ENCODE measurements at regions not wholly inside any gene's neighbourhood (a gene's known extent, or its start where the extent isn't known, plus 50 kb on each side); places are given as distances from the start of the nearest gene placed in this dataset.
"Not testable (repeated sequence)": the region's sequence is repeated elsewhere in the genome, so short reads cannot be mapped to it uniquely, and the experiment has no call there.

DNA sequence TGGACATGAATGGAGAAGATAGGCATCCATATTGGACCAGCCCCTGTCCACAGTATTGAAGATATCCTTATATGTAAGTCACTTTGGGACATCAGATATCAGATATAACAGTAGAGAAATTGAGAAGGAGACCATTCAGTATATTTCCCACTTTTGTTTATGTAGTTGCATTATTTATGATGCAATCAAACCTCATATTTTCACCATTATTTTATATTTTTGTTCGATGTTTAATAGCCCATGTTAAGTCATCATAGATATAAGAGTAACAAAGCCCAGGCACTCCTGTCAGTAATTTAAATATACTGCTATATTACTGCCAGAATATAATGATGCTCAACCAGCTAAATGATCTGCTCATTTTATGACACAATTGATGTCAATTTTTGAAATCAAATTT is 744.5 kb upstream of the EPHA7 start:
- H3K27me3 ChIP-seq (ENCODE audit: low read depth) = no peaks in the 10 kb centered on the region
- no peaks in the 10 kb centered on the region for H3K9me3 ChIP-seq (replicated peaks)
- intact Hi-C loops (cut with micrococcal nuclease) = no loop called here
- H3K4me3 ChIP-seq = no peak overlapping the region
- TF ChIP-seq, protein P1, sequence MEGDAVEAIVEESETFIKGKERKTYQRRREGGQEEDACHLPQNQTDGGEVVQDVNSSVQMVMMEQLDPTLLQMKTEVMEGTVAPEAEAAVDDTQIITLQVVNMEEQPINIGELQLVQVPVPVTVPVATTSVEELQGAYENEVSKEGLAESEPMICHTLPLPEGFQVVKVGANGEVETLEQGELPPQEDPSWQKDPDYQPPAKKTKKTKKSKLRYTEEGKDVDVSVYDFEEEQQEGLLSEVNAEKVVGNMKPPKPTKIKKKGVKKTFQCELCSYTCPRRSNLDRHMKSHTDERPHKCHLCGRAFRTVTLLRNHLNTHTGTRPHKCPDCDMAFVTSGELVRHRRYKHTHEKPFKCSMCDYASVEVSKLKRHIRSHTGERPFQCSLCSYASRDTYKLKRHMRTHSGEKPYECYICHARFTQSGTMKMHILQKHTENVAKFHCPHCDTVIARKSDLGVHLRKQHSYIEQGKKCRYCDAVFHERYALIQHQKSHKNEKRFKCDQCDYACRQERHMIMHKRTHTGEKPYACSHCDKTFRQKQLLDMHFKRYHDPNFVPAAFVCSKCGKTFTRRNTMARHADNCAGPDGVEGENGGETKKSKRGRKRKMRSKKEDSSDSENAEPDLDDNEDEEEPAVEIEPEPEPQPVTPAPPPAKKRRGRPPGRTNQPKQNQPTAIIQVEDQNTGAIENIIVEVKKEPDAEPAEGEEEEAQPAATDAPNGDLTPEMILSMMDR (IDR thresholded peaks at IDR 0.05; ENCODE audit: borderline replicate concordance) = no peak
- no peaks in the 10 kb centered on the region for H3K36me3 ChIP-seq
- no peak overlapping the region for H3K27ac ChIP-seq (replicated peaks)
- DNase-seq = no peak
- H3K4me1 ChIP-seq = no peaks in the 10 kb centered on the region

DNA sequence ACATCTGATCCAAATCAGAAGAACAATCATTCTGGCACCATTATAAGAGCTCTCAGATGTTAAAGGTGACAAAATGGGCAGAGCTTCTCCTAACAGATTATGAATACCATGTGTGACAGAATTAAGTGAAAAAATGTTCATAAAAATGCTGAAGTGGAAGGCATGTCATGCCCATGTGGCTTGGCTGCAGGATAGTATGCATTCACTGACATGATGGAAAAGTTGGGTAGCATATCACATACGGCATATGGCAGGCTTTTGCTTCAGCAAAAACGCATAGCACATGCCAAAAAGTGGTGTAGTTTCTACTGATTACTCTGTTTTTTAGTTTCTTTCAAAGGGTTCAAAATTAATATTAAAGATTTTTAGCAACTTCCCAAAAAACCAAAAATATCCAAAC is 731.5 kb upstream of the EPHA7 start:
- Histone ChIP-seq H3K9me3 (replicated peaks) (peaks cover 3% of the 10 kb centered on the region), H3K4me1 (no peaks in the 10 kb centered on the region), H3K27me3 (ENCODE audit: low read depth) (no peaks in the 10 kb centered on the region), H3K4me3 (no peak overlapping the region), H3K36me3 (no peaks in the 10 kb centered on the region), H3K27ac (replicated peaks) (no peak overlapping the region)
- no peak for DNase-seq
- TF ChIP-seq, protein P1 (IDR thresholded peaks at IDR 0.05; ENCODE audit: borderline replicate concordance) = no peak
- intact Hi-C loops (cut with micrococcal nuclease) = no loop called here

DNA sequence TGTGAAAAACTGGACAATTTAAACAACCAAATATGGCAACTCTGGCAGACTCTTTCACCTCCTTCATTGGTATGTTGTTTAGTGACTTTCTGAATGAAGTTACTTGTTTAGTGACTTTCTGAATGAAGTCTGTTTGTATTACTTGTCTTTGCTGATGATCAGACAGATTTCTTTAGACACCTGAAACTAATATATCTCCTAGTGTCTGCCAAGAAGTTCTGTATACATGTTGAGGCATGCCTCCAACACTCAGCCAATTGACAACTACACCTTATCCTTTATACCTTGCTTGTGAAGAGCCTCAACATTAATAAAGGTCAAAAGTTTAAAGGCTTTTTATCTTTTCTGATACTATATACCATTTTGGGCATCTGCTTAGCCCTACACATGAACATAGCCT is 725.4 kb upstream of the EPHA7 start:
- no peak overlapping the region for H3K4me3 ChIP-seq
- no peak overlapping the region for H3K27ac ChIP-seq (replicated peaks)
- H3K9me3 ChIP-seq (replicated peaks) = no peaks in the 10 kb centered on the region
- no peak for DNase-seq
- TF ChIP-seq, protein P1 (IDR thresholded peaks at IDR 0.05; ENCODE audit: borderline replicate concordance) = no peak
- H3K4me1 ChIP-seq = no peaks in the 10 kb centered on the region
- no peaks in the 10 kb centered on the region for H3K36me3 ChIP-seq
- H3K27me3 ChIP-seq (ENCODE audit: low read depth) = no peaks in the 10 kb centered on the region
- intact Hi-C loops (cut with micrococcal nuclease) = no loop called here

DNA sequence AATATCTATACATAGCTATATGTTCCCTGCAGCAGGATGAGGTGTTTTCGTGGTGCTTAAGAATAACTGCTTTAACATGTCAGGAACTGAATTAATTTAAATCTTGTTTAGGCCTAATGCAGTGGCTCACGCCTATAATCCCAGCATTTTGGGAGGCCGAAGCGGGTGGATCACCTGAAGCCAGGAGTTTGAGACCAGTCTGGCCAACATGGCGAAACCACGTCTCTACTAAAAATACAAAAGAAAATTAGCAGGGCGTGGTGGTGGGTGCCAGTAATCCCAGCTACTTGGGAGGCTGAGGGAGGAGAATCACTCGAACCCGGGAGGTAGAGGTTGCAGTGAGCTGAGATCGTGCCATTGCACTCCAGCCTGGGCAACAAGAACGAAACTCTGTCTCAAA is 717.8 kb upstream of the EPHA7 start:
- DNase-seq; H3K36me3 ChIP-seq; H3K27ac ChIP-seq (replicated peaks); H3K27me3 ChIP-seq (ENCODE audit: low read depth); H3K9me3 ChIP-seq (replicated peaks); H3K4me3 ChIP-seq; H3K4me1 ChIP-seq; intact Hi-C loops (cut with micrococcal nuclease): not testable (repeated sequence)

DNA sequence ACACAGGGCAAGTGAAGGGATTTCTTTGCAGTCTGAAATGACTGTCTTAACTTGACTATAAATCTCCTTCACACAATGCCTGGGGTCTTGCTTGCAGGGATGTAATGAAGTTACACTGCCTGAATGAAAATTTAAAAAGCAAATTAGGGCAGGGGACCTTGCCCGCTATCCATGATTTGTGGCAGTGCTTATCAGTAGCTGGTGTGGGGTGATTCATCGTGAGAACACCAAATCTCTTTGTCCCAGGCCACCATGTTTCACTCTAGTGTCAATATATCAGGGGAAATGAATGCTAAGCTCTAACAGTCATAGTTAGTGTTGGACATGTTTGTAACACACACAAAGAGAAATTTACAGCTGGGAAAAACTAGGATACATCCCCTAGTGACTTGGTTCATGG is 713.7 kb upstream of the EPHA7 start:
- Histone ChIP-seq H3K27me3 (ENCODE audit: low read depth) (no peaks in the 10 kb centered on the region), H3K36me3 (no peaks in the 10 kb centered on the region), H3K4me3 (no peak overlapping the region), H3K4me1 (no peaks in the 10 kb centered on the region), H3K9me3 (replicated peaks) (no peaks in the 10 kb centered on the region), H3K27ac (replicated peaks) (no peak overlapping the region)
- TF ChIP-seq, protein P1 (IDR thresholded peaks at IDR 0.05; ENCODE audit: borderline replicate concordance) = no peak
- no peak for DNase-seq
- intact Hi-C loops (cut with micrococcal nuclease) = no loop called here

DNA sequence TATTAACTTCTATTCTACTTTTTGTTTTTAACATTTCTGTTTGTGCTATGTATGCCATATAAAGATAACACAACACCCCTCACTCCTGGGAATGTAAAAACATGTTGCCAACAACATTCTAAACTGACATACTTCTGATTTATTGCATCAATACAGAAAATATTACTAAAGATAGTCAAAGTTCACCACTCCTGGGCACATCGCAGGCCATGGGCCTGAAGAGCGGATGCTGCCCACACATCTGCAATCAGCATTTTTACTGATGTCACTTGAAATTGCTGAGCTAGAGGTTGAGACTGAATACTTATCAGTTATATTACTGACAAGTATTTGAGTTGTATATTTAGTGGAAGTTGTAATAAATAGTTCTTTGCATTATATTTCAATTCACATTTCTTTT is 711.9 kb upstream of the EPHA7 start:
- TF ChIP-seq, protein P1 (IDR thresholded peaks at IDR 0.05; ENCODE audit: borderline replicate concordance) = no peak
- intact Hi-C loops (cut with micrococcal nuclease) = no loop called here
- H3K36me3 ChIP-seq = no peaks in the 10 kb centered on the region
- no peaks in the 10 kb centered on the region for H3K4me1 ChIP-seq
- no peaks in the 10 kb centered on the region for H3K9me3 ChIP-seq (replicated peaks)
- H3K27ac ChIP-seq (replicated peaks) = no peak overlapping the region
- no peak for DNase-seq
- no peak overlapping the region for H3K4me3 ChIP-seq
- no peaks in the 10 kb centered on the region for H3K27me3 ChIP-seq (ENCODE audit: low read depth)

Data from left ventricle myocardium inferior (tissue), 1 donor.